ENCODE measurements at regions not wholly inside any gene's neighbourhood (a gene's known extent, or its start where the extent isn't known, plus 50 kb on each side); places are given as distances from the start of the nearest gene placed in this dataset.

GRCh38 chr10:128839134-128839533 is 627.9 kb upstream of the MGMT start:
- no peak for DNase-seq

GRCh38 chr10:128839701-128840100 is 627.3 kb upstream of the MGMT start:
- DNase-seq, result no peak

GRCh38 chr10:128843972-128844371 is 623.1 kb upstream of the MGMT start:
- no peak for DNase-seq

- no peak for DNase-seq
Observed at GRCh38 chr10:128846927-128847326, 620.1 kb upstream of the MGMT start.

GRCh38 chr10:128848810-128849209 is 618.2 kb upstream of the MGMT start:
- DNase-seq, result no peak

- no peak for DNase-seq
Observed at GRCh38 chr10:128850647-128851046, 616.4 kb upstream of the MGMT start.

- DNase-seq, result no peak
Observed at GRCh38 chr10:128851281-128851680, 615.8 kb upstream of the MGMT start.

- no peak for DNase-seq
Observed at GRCh38 chr10:128851726-128852125, 615.3 kb upstream of the MGMT start.

- no peak for DNase-seq
Observed at GRCh38 chr10:128852449-128852848, 614.6 kb upstream of the MGMT start.

GRCh38 chr10:128852902-128853301 is 614.1 kb upstream of the MGMT start:
- no peak for DNase-seq

- DNase-seq, result no peak
Observed at GRCh38 chr10:128853537-128853936, 613.5 kb upstream of the MGMT start.

GRCh38 chr10:128854204-128854603 is 612.8 kb upstream of the MGMT start:
- DNase-seq, result no peak

- DNase-seq, result no peak
Observed at GRCh38 chr10:128854963-128855362, 612.1 kb upstream of the MGMT start.

GRCh38 chr10:128855618-128856428 is 611.2 kb upstream of the MGMT start:
- no peak for DNase-seq

- peak; percentile 12 for DNase-seq
Observed at GRCh38 chr10:128859738-128860386, 607.2 kb upstream of the MGMT start.

GRCh38 chr10:128860574-128860973 is 606.5 kb upstream of the MGMT start:
- no peak for DNase-seq

- no peak for DNase-seq
Observed at GRCh38 chr10:128861018-128861901, 605.8 kb upstream of the MGMT start.

- no peak for DNase-seq
Observed at GRCh38 chr10:128863411-128863810, 603.6 kb upstream of the MGMT start.

- DNase-seq, result no peak
Observed at GRCh38 chr10:128863823-128864405, 603.1 kb upstream of the MGMT start.

- DNase-seq, result no peak
Observed at GRCh38 chr10:128864554-128865295, 602.3 kb upstream of the MGMT start.

GRCh38 chr10:128865436-128866195 is 601.4 kb upstream of the MGMT start:
- no peak for DNase-seq

GRCh38 chr10:128866551-128866950 is 600.5 kb upstream of the MGMT start:
- DNase-seq, result no peak

Measured in stimulated activated CD4-positive, alpha-beta T cell treated with anti-CD3 and anti-CD28 coated beads, Interleukin-4, amount 100 ng/mL, for 24 hours (primary cell).